ENCODE measurements at regions not wholly inside any gene's neighbourhood (a gene's known extent, or its start where the extent isn't known, plus 50 kb on each side); places are given as distances from the start of the nearest gene placed in this dataset.

DNA sequence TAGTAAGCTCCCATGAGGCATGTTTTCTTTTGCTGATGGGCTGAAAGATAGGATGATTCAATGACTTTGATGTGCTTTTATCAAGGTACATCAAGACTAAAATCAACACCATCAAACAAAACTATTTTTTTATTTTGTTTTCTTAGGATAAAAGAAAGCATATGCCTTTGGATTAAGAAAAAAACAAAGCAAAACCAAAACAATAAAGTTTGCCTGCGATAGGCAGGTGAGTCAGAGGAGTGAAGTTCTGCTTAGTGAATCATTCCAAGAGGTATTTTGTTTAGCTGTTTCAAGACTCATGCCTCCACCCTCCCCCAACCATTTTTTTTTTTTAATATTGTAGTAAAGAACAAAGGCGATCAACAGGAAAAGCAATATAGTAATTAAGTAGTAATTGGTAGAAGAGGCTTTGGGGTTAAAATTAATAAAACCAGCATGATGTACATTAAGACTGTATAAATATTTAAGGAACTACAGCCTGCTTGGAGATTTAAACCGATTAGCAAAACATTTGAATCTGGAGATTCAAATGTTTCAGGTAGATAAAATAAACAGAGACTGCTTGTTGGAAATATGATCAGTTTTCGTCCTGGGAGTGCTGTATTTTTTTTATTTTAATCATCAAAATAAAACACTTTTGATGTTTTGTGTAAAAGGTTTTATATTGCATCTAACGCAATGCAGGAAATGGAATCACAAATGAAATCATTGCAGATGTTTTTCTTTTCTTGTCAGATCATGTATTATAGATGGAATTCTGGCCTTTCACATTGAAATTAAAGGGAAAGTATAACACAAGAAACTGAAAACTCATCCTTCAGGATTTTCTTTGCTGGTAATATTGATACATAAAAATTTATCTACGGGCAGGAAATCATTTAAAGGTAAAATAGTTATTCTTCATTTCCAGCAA is 482.3 kb upstream of the MANEA start:
- no peaks in the 10 kb centered on the region for H3K27me3 ChIP-seq (ENCODE audit: control insufficient read depth in 3 of 3, insufficient read depth in 3 of 3, low read length in 3 of 3)
- H3K9me3 ChIP-seq (ENCODE audit: control insufficient read depth in 2 of 2, insufficient read depth in 1 of 2, low read depth in 1 of 2, low read length in 1 of 2) = no peaks in the 10 kb centered on the region
- H3K36me3 ChIP-seq (ENCODE audit: control insufficient read depth in 3 of 3, insufficient read depth in 2 of 3, low read depth in 1 of 3, low read length in 3 of 3) = no peaks in the 10 kb centered on the region
- no peak for FAIRE-seq
- no peak overlapping the region for H3K4me3 ChIP-seq (ENCODE audit: low read depth in 1 of 3, low read length in 3 of 3)
- H3K4me1 ChIP-seq (ENCODE audit: control insufficient read depth in 3 of 3, insufficient read depth in 2 of 3, low read depth in 1 of 3, low read length in 2 of 3) = no peaks in the 10 kb centered on the region
- WGBS, 3 donors = 21 to 43% (median 30%) methylated on average over 6 of the region's 6 CpGs
- DNase-seq = no peak
- H3K27ac ChIP-seq (ENCODE audit: low read depth in 1 of 3, low read length in 2 of 3) = no peak overlapping the region

DNA sequence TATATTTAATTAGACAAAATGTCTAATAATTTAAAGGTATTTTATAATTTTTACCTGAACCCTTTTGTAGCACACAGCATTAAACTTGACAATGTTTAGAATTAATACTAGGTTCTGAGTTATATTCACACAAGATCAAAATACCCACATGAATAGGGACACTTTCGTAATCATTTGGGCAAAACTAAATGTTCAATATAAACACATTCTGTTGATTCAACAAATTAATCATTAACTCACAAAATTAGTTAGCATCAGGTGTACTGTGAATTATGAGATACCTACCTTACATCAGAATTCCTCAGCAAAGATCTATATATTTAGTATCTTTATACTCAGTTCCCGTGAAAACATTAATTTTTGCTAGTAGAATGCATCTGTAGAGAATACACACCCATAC is 481.5 kb upstream of the MANEA start:
- 53 to 77% (median 73%) methylated on average over 2 of the region's 2 CpGs for WGBS, 3 donors

GRCh38 chr6:95099410-95099809 is 477.9 kb upstream of the MANEA start:
- Histone ChIP-seq H3K9me3 (ENCODE audit: control insufficient read depth in 2 of 2, insufficient read depth in 1 of 2, low read depth in 1 of 2, low read length in 1 of 2) (no peaks in the 10 kb centered on the region), H3K4me1 (ENCODE audit: control insufficient read depth in 3 of 3, insufficient read depth in 2 of 3, low read depth in 1 of 3, low read length in 2 of 3) (no peaks in the 10 kb centered on the region), H3K27me3 (ENCODE audit: control insufficient read depth in 3 of 3, insufficient read depth in 3 of 3, low read length in 3 of 3) (no peaks in the 10 kb centered on the region), H3K27ac (ENCODE audit: low read depth in 1 of 3, low read length in 2 of 3) (no peak overlapping the region), H3K36me3 (ENCODE audit: control insufficient read depth in 3 of 3, insufficient read depth in 2 of 3, low read depth in 1 of 3, low read length in 3 of 3) (no peaks in the 10 kb centered on the region), H3K4me3 (ENCODE audit: low read depth in 1 of 3, low read length in 3 of 3) (no peak overlapping the region)
- 76 to 81% (median 80%) methylated on average over 1 of the region's 1 CpG for WGBS, 3 donors
- DNase-seq = no peak
- FAIRE-seq = no peak

More for the DNA sequence above, 481.5 kb upstream of the MANEA start:
- Histone ChIP-seq H3K9me3 (ENCODE audit: control insufficient read depth in 2 of 2, insufficient read depth in 1 of 2, low read depth in 1 of 2, low read length in 1 of 2) (no peaks in the 10 kb centered on the region), H3K27ac (ENCODE audit: low read depth in 1 of 3, low read length in 2 of 3) (no peak overlapping the region), H3K4me1 (ENCODE audit: control insufficient read depth in 3 of 3, insufficient read depth in 2 of 3, low read depth in 1 of 3, low read length in 2 of 3) (no peaks in the 10 kb centered on the region), H3K4me3 (ENCODE audit: low read depth in 1 of 3, low read length in 3 of 3) (no peak overlapping the region), H3K27me3 (ENCODE audit: control insufficient read depth in 3 of 3, insufficient read depth in 3 of 3, low read length in 3 of 3) (no peaks in the 10 kb centered on the region), H3K36me3 (ENCODE audit: control insufficient read depth in 3 of 3, insufficient read depth in 2 of 3, low read depth in 1 of 3, low read length in 3 of 3) (no peaks in the 10 kb centered on the region)
- FAIRE-seq (no peak), DNase-seq (no peak)

- no peaks in the 10 kb centered on the region for H3K9me3 ChIP-seq (ENCODE audit: control insufficient read depth in 2 of 2, insufficient read depth in 1 of 2, low read depth in 1 of 2, low read length in 1 of 2)
- H3K4me1 ChIP-seq (ENCODE audit: control insufficient read depth in 3 of 3, insufficient read depth in 2 of 3, low read depth in 1 of 3, low read length in 2 of 3) = no peaks in the 10 kb centered on the region
- no peak overlapping the region for H3K4me3 ChIP-seq (ENCODE audit: low read depth in 1 of 3, low read length in 3 of 3)
- DNase-seq (no peak), FAIRE-seq (no peak)
- 60 to 69% (median 66%) methylated on average over 1 of the region's 1 CpG for WGBS, 3 donors
- H3K36me3 ChIP-seq (ENCODE audit: control insufficient read depth in 3 of 3, insufficient read depth in 2 of 3, low read depth in 1 of 3, low read length in 3 of 3) = no peaks in the 10 kb centered on the region
- H3K27me3 ChIP-seq (ENCODE audit: control insufficient read depth in 3 of 3, insufficient read depth in 3 of 3, low read length in 3 of 3) = no peaks in the 10 kb centered on the region
- H3K27ac ChIP-seq (ENCODE audit: low read depth in 1 of 3, low read length in 2 of 3) = no peak overlapping the region
Observed at GRCh38 chr6:95109212-95109611, 468.1 kb upstream of the MANEA start.

DNA sequence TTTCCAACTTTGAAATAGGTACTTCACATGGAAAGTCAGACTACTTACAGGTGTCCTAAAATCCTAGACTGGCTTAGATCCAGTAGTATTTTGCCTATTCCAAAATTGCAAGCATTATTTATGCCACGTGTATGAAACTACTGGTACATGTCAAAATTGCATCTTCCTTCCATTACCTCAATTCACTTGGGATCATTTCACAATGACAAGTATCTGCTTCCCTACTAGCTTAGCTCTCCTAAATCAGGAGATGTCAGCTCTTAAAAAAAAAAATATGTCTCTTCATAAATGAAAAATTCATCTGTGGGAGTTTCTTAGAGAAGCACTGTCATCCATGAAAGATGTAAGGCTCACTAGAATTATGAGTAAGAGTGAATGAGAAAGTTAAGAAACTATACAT is 466.6 kb upstream of the MANEA start:
- no peak for FAIRE-seq
- no peaks in the 10 kb centered on the region for H3K36me3 ChIP-seq (ENCODE audit: control insufficient read depth in 3 of 3, insufficient read depth in 2 of 3, low read depth in 1 of 3, low read length in 3 of 3)
- H3K27me3 ChIP-seq (ENCODE audit: control insufficient read depth in 3 of 3, insufficient read depth in 3 of 3, low read length in 3 of 3) = no peaks in the 10 kb centered on the region
- no peaks in the 10 kb centered on the region for H3K9me3 ChIP-seq (ENCODE audit: control insufficient read depth in 2 of 2, insufficient read depth in 1 of 2, low read depth in 1 of 2, low read length in 1 of 2)
- no peak overlapping the region for H3K4me3 ChIP-seq (ENCODE audit: low read depth in 1 of 3, low read length in 3 of 3)
- 23 to 37% (median 25%) methylated on average over 1 of the region's 1 CpG for WGBS, 3 donors
- H3K27ac ChIP-seq (ENCODE audit: low read depth in 1 of 3, low read length in 2 of 3) = no peak overlapping the region
- H3K4me1 ChIP-seq (ENCODE audit: control insufficient read depth in 3 of 3, insufficient read depth in 2 of 3, low read depth in 1 of 3, low read length in 2 of 3) = no peaks in the 10 kb centered on the region
- no peak for DNase-seq

- DNase-seq = no peak
- FAIRE-seq = no peak
- no peaks in the 10 kb centered on the region for H3K36me3 ChIP-seq (ENCODE audit: control insufficient read depth in 3 of 3, insufficient read depth in 2 of 3, low read depth in 1 of 3, low read length in 3 of 3)
- H3K27me3 ChIP-seq (ENCODE audit: control insufficient read depth in 3 of 3, insufficient read depth in 3 of 3, low read length in 3 of 3) = no peaks in the 10 kb centered on the region
- H3K4me1 ChIP-seq (ENCODE audit: control insufficient read depth in 3 of 3, insufficient read depth in 2 of 3, low read depth in 1 of 3, low read length in 2 of 3) = no peaks in the 10 kb centered on the region
- no peak overlapping the region for H3K4me3 ChIP-seq (ENCODE audit: low read depth in 1 of 3, low read length in 3 of 3)
- H3K9me3 ChIP-seq (ENCODE audit: control insufficient read depth in 2 of 2, insufficient read depth in 1 of 2, low read depth in 1 of 2, low read length in 1 of 2) = no peaks in the 10 kb centered on the region
- H3K27ac ChIP-seq (ENCODE audit: low read depth in 1 of 3, low read length in 2 of 3) = no peak overlapping the region
Observed at GRCh38 chr6:95117236-95117635, 460.1 kb upstream of the MANEA start.

DNA sequence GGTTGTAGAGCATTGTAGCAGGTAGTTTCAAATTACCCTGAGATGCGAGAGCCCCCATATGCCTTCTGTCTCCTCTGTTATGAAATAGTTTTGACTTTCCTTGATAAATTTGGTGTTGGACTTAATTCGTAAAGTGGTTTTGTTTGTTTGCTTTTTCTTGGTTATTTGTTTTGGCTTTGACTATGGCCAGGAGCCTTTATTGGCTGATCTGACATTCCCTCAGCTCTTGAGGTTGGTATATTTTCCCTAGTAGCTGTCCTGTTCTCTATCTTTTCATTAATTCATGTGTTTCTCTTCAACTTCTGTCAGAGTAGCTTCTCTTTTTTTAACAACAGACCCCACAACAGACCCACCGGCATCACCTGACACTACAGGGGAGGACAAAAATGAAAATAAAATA is 457.4 kb upstream of the MANEA start:
- Histone ChIP-seq H3K9me3 (ENCODE audit: control insufficient read depth in 2 of 2, insufficient read depth in 1 of 2, low read depth in 1 of 2, low read length in 1 of 2) (no peaks in the 10 kb centered on the region), H3K4me3 (ENCODE audit: low read depth in 1 of 3, low read length in 3 of 3) (no peak overlapping the region)
- no peak for FAIRE-seq

GRCh38 chr6:95120984-95121383 is 456.4 kb upstream of the MANEA start:
- no peak for FAIRE-seq
- no peak overlapping the region for H3K27ac ChIP-seq (ENCODE audit: low read depth in 1 of 3, low read length in 2 of 3)
- DNase-seq = no peak
- H3K27me3 ChIP-seq (ENCODE audit: control insufficient read depth in 3 of 3, insufficient read depth in 3 of 3, low read length in 3 of 3) = no peaks in the 10 kb centered on the region
- no peaks in the 10 kb centered on the region for H3K4me1 ChIP-seq (ENCODE audit: control insufficient read depth in 3 of 3, insufficient read depth in 2 of 3, low read depth in 1 of 3, low read length in 2 of 3)
- no peak overlapping the region for H3K4me3 ChIP-seq (ENCODE audit: low read depth in 1 of 3, low read length in 3 of 3)
- H3K36me3 ChIP-seq (ENCODE audit: control insufficient read depth in 3 of 3, insufficient read depth in 2 of 3, low read depth in 1 of 3, low read length in 3 of 3) = no peaks in the 10 kb centered on the region
- WGBS, 3 donors = 49 to 68% (median 62%) methylated on average over 4 of the region's 4 CpGs
- H3K9me3 ChIP-seq (ENCODE audit: control insufficient read depth in 2 of 2, insufficient read depth in 1 of 2, low read depth in 1 of 2, low read length in 1 of 2) = no peaks in the 10 kb centered on the region

More for the DNA sequence above, 457.4 kb upstream of the MANEA start:
- Histone ChIP-seq H3K36me3 (ENCODE audit: control insufficient read depth in 3 of 3, insufficient read depth in 2 of 3, low read depth in 1 of 3, low read length in 3 of 3) (no peaks in the 10 kb centered on the region), H3K27ac (ENCODE audit: low read depth in 1 of 3, low read length in 2 of 3) (no peak overlapping the region), H3K4me1 (ENCODE audit: control insufficient read depth in 3 of 3, insufficient read depth in 2 of 3, low read depth in 1 of 3, low read length in 2 of 3) (no peaks in the 10 kb centered on the region), H3K27me3 (ENCODE audit: control insufficient read depth in 3 of 3, insufficient read depth in 3 of 3, low read length in 3 of 3) (no peaks in the 10 kb centered on the region)
- WGBS, 3 donors = 81 to 88% (median 81%) methylated on average over 3 of the region's 3 CpGs
- DNase-seq = no peak

GRCh38 chr6:95127261-95127660 is 450.1 kb upstream of the MANEA start:
- no peak for FAIRE-seq
- H3K36me3 ChIP-seq (ENCODE audit: control insufficient read depth in 3 of 3, insufficient read depth in 2 of 3, low read depth in 1 of 3, low read length in 3 of 3) = no peaks in the 10 kb centered on the region
- no peak overlapping the region for H3K4me3 ChIP-seq (ENCODE audit: low read depth in 1 of 3, low read length in 3 of 3)
- 71 to 78% (median 77%) methylated on average over 3 of the region's 3 CpGs for WGBS, 3 donors
- H3K27ac ChIP-seq (ENCODE audit: low read depth in 1 of 3, low read length in 2 of 3) = no peak overlapping the region
- H3K4me1 ChIP-seq (ENCODE audit: control insufficient read depth in 3 of 3, insufficient read depth in 2 of 3, low read depth in 1 of 3, low read length in 2 of 3) = no peaks in the 10 kb centered on the region
- H3K27me3 ChIP-seq (ENCODE audit: control insufficient read depth in 3 of 3, insufficient read depth in 3 of 3, low read length in 3 of 3) = no peaks in the 10 kb centered on the region
- no peaks in the 10 kb centered on the region for H3K9me3 ChIP-seq (ENCODE audit: control insufficient read depth in 2 of 2, insufficient read depth in 1 of 2, low read depth in 1 of 2, low read length in 1 of 2)
- DNase-seq = no peak

Measured in small intestine (tissue), 7 donors.